ENCODE measurements at regions not wholly inside any gene's neighbourhood (a gene's known extent, or its start where the extent isn't known, plus 50 kb on each side); places are given as distances from the start of the nearest gene placed in this dataset.

DNA sequence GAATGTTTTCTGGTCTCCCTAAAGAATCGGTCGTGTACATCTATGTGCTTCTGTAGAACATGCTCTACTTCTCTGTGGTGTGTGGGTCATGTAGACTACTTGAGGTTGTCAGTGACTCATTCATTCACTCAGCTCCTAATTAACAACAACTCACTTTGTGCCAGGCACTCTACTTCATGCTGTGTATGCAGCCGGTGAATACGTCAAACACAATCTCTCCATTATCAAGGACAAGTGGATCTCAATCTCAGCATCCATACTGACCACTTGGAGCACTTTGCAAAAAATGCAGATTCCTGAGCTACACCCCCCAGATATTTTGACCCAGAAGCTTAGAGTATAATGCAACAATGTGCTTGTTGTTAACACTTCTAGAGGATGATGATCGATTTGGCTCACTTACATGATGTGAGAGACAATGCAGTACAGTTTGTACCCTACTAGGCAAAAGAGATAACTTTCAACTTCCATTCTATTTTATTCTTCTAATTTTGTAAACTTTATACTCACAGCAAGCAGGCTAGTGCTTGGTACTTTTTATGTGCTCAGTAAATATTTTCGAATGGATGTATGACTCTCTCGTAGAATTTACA is 508.6 kb upstream of the ADAMTS5 start:
- FAIRE-seq (no peak), DNase-seq (ENCODE audit: extremely low read depth in 1 of 4, low spot score in 3 of 4) (no peak), ATAC-seq (no peak)
- no peaks in the 10 kb centered on the region for H3K4me1 ChIP-seq (replicated peaks in 1 of 2; ENCODE audit: control insufficient read depth in 2 of 2, insufficient read depth in 2 of 2, low read length in 2 of 2)
- no peak overlapping the region for H3K9ac ChIP-seq (ENCODE audit: insufficient read depth in 1 of 2, low read depth in 2 of 2, low read length in 2 of 2)
- no peak overlapping the region for H3K27ac ChIP-seq (ENCODE audit: extremely low read depth, low read depth, low read length)
- H3K4me3 ChIP-seq, result no peak overlapping the region
- H3K79me2 ChIP-seq (ENCODE audit: control insufficient read depth, insufficient read depth, low read length), result no peaks in the 10 kb centered on the region
- ChIA-PET POLR2A (no interaction called here), CTCF (ENCODE audit: low intra/inter-chr PET ratio) (no interaction called here)
- WGBS (ENCODE audit: insufficient coverage, low coverage, missing lambda C conversion rate), result 0% methylated on average over 7 of the region's 7 CpGs
- H3K9me3 ChIP-seq (replicated peaks; ENCODE audit: control insufficient read depth, insufficient read depth, low read depth, low read length), result no peaks in the 10 kb centered on the region
- H3K4me2 ChIP-seq (ENCODE audit: insufficient read depth, low read length), result no peak overlapping the region
- no peaks in the 10 kb centered on the region for H3K36me3 ChIP-seq (ENCODE audit: control insufficient read depth, insufficient read depth, low read length)
- no TSS peak for BruUV-seq (replicated peaks)
- no peaks in the 10 kb centered on the region for H3K9me1 ChIP-seq (ENCODE audit: control insufficient read depth, insufficient read depth, low read length)
- in situ Hi-C loops (cut with MboI) (no loop called here), intact Hi-C loops (cut with micrococcal nuclease) (no loop called here)
- H2AFZ ChIP-seq (ENCODE audit: low read depth, low read length), result no peak overlapping the region
- no peaks in the 10 kb centered on the region for H4K20me1 ChIP-seq (replicated peaks; ENCODE audit: control insufficient read depth, insufficient read depth, low read length)
- TF ChIP-seq KAT8 (IDR thresholded peaks at IDR 0.05; ENCODE audit: low read depth), result no peak
- no peak for TF ChIP-seq ZNF561 (CRISPR knock-in tag; conservative IDR thresholded peaks at IDR 0.05)
- no peak for TF ChIP-seq U2AF2 (optimal IDR thresholded peaks at IDR 0.05; ENCODE audit: low read depth, low read length)
- TF ChIP-seq CTBP1 (IDR thresholded peaks at IDR 0.05; ENCODE audit: borderline replicate concordance), result no peak
- TF ChIP-seq ZBTB8A (IDR thresholded peaks at IDR 0.05; ENCODE audit: partially characterized antibody), result no peak
- TF ChIP-seq SMARCB1 (IDR thresholded peaks at IDR 0.05; ENCODE audit: insufficient read length, low read depth), result no peak
- TF ChIP-seq BACH1 (tag; IDR thresholded peaks at IDR 0.05), result no peak
- TF ChIP-seq RFX5 (IDR thresholded peaks at IDR 0.05; ENCODE audit: low read depth, low read length), result no peak
- TF ChIP-seq, protein P1, sequence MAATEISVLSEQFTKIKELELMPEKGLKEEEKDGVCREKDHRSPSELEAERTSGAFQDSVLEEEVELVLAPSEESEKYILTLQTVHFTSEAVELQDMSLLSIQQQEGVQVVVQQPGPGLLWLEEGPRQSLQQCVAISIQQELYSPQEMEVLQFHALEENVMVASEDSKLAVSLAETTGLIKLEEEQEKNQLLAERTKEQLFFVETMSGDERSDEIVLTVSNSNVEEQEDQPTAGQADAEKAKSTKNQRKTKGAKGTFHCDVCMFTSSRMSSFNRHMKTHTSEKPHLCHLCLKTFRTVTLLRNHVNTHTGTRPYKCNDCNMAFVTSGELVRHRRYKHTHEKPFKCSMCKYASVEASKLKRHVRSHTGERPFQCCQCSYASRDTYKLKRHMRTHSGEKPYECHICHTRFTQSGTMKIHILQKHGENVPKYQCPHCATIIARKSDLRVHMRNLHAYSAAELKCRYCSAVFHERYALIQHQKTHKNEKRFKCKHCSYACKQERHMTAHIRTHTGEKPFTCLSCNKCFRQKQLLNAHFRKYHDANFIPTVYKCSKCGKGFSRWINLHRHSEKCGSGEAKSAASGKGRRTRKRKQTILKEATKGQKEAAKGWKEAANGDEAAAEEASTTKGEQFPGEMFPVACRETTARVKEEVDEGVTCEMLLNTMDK (IDR thresholded peaks at IDR 0.05; ENCODE audit: borderline replicate concordance, insufficient read depth, low read depth, low read length, poor library complexity, severe bottlenecking), result no peak
- TF ChIP-seq MAZ (CRISPR knock-in tag; conservative IDR thresholded peaks at IDR 0.05 in 1 of 2, IDR thresholded peaks at IDR 0.05 in 1 of 2), result no peak
- no peak for TF ChIP-seq CBX5 (IDR thresholded peaks at IDR 0.05; ENCODE audit: borderline replicate concordance, low read depth)
- TF ChIP-seq ZFP36 (IDR thresholded peaks at IDR 0.05; ENCODE audit: low read depth, low read length, partially characterized antibody), result no peak
- no peak for TF ChIP-seq SIRT6 (IDR thresholded peaks at IDR 0.05; ENCODE audit: low read depth, low read length)
- TF ChIP-seq FUS (optimal IDR thresholded peaks at IDR 0.05; ENCODE audit: low read depth, low read length), result no peak
- no peaks in the 10 kb centered on the region for H3K27me3 ChIP-seq (ENCODE audit: control insufficient read depth in 2 of 2, insufficient read depth in 2 of 2, low read length in 2 of 2)
